HCT116 (cell line): ENCODE measurements at regions not wholly inside any gene's neighbourhood (a gene's known extent, or its start where the extent isn't known, plus 50 kb on each side); places are given as distances from the start of the nearest gene placed in this dataset.

Experiments
- ATAC-seq: fragments of 200-7000 bp; cut with Tn5 transposase; 2 replicates; pipeline ENCODE4 v1.9.1; 2020; ENCODE audit warnings: mild to moderate bottlenecking, moderate library complexity
- BruUV-seq: library from RNA; stranded (reverse); fragments of 400-500 nt; replicated peaks from 2 replicates; lab custom pipeline; 2021; lab: Mats Ljungman, UMichigan
- CTCF ChIA-PET: fragments of 300-600 bp; sonication (Branson Sonifier 250); formaldehyde crosslinking; loops from one replicate; lab custom pipeline; 2021; ENCODE audit warnings: antibody characterized with exemption; lab: Charles Lee
- POLR2A ChIA-PET: fragments of 300-600, 350-600 bp; sonication (Branson Sonifier 250); formaldehyde crosslinking; loops from one replicate; lab custom pipeline; 2021; ENCODE audit warnings: antibody characterized with exemption; lab: Charles Lee
- RAD21 ChIA-PET, 2 experiments: fragments of 300-600 bp; sonication (Branson Sonifier 250); formaldehyde crosslinking; loops; one replicate each; lab custom pipeline; 2023; ENCODE audit warnings: low total read pairs in 2 of 2; ENCODE audit not compliant: uncharacterized antibody in 2 of 2, unreplicated experiment in 2 of 2, low non-redundant PET in 1 of 2; lab: Charles Lee
- DNase-seq: peaks from one replicate; pipeline ENCODE4 v3.0.0-alpha.2; 2010; ENCODE audit warnings: low read depth, low spot score
- H2AFZ ChIP-seq: fragments of 200-600 bp; shearing (Covaris generic), sonication (generic); 2 replicates; pipeline ENCODE4 v1.6.1; 2017; ENCODE audit warnings: low read depth, mixed run types, mixed read lengths, antibody characterized with exemption, low read length; ENCODE audit not compliant: poor library complexity, severe bottlenecking
- H3K27ac ChIP-seq: 2 replicates; pipeline ENCODE4 v1.5.1; 2012; ENCODE audit warnings: low read depth, low read length
- H3K27me3 ChIP-seq: fragments of 200-600 bp; sonication (generic); 2 replicates; pipeline ENCODE4 v1.6.1; 2016; ENCODE audit warnings: mixed run types, low read length, mixed read lengths; ENCODE audit not compliant: insufficient read depth
- H3K36me3 ChIP-seq, 2 experiments: fragments of 200-500 bp in 1 of 2; fragments of 200-600 bp in 1 of 2; sonication (Bioruptor generic) in 1 of 2; sonication (generic) in 1 of 2; 2 replicates each; pipeline versions ENCODE4 v1.5.1 to v1.6.1; 2014 to 2016; ENCODE audit warnings: low read length in 2 of 2, inconsistent platforms in 1 of 2, mixed read lengths in 1 of 2, mixed run types in 1 of 2; ENCODE audit not compliant: insufficient read depth in 2 of 2, control insufficient read depth in 1 of 2
- H3K4me1 ChIP-seq, 2 experiments: fragments of 200-600 bp in 1 of 2; sonication (generic) in 1 of 2; 2 replicates each; pipeline versions ENCODE4 v1.5.1 to v1.6.1; 2012 to 2017; ENCODE audit warnings: low read length in 2 of 2, inconsistent platforms in 1 of 2, mild to moderate bottlenecking in 1 of 2, mixed read lengths in 1 of 2, mixed run types in 1 of 2, moderate library complexity in 1 of 2; ENCODE audit not compliant: insufficient read depth in 2 of 2, control insufficient read depth in 1 of 2
- H3K4me2 ChIP-seq: fragments of 200-600 bp; sonication (generic); 2 replicates; pipeline ENCODE4 v1.6.1; 2017; ENCODE audit warnings: mixed run types, low read length, mixed read lengths
- H3K4me3 ChIP-seq, 2 experiments: fragments of 200-600 bp in 1 of 2; sonication (generic) in 1 of 2; replicated peaks in 1 of 2; 2 replicates each; pipeline ENCODE4 v1.5.1; 2011 to 2016; ENCODE audit warnings: low read length in 2 of 2, control low read depth in 1 of 2, low read depth in 1 of 2, mild to moderate bottlenecking in 1 of 2, mixed read lengths in 1 of 2, mixed run types in 1 of 2
- H3K79me2 ChIP-seq: fragments of 200-600 bp; sonication (generic); 2 replicates; pipeline ENCODE4 v1.6.1; 2017; ENCODE audit warnings: mild to moderate bottlenecking, mixed run types, low read length, moderate library complexity, mixed read lengths; ENCODE audit not compliant: insufficient read depth
- H3K9ac ChIP-seq: fragments of 200-600 bp; sonication (generic); 2 replicates; pipeline ENCODE4 v1.6.1; 2016; ENCODE audit warnings: low read length, mixed read lengths
- H3K9me2 ChIP-seq: fragments of 200-600 bp; sonication (generic), shearing (Covaris generic); 2 replicates; pipeline ENCODE4 v1.6.1; 2017; ENCODE audit warnings: mixed run types, mild to moderate bottlenecking, moderate library complexity; ENCODE audit not compliant: insufficient read depth
- H3K9me3 ChIP-seq, 2 experiments: fragments of 200-500 bp in 1 of 2; fragments of 200-600 bp in 1 of 2; sonication (Bioruptor generic) in 1 of 2; sonication (generic) in 1 of 2; 2 replicates each; pipeline ENCODE4 v1.6.1; 2014 to 2017; ENCODE audit warnings: low read length in 2 of 2, mixed read lengths in 2 of 2, inconsistent platforms in 1 of 2, low read depth in 1 of 2, mild to moderate bottlenecking in 1 of 2, mixed run types in 1 of 2, moderate library complexity in 1 of 2; ENCODE audit not compliant: control insufficient read depth in 1 of 2, insufficient read depth in 1 of 2
- H4K20me1 ChIP-seq: fragments of 200-600 bp; sonication (generic), shearing (Covaris generic); 2 replicates; pipeline ENCODE4 v1.6.1; 2017; ENCODE audit warnings: mixed run types, mild to moderate bottlenecking, moderate library complexity; ENCODE audit not compliant: insufficient read depth
- CBX3 ChIP-seq: IDR thresholded peaks from 2 replicates; pipeline ENCODE4 v1.6.1; 2012; ENCODE audit warnings: low read depth
- CEBPB ChIP-seq: IDR thresholded peaks from 2 replicates; pipeline ENCODE4 v1.6.1; 2012; ENCODE audit warnings: low read depth
- EGR1 ChIP-seq: IDR thresholded peaks from 2 replicates; pipeline ENCODE4 v1.6.1; 2012; ENCODE audit warnings: low read depth
- ELF1 ChIP-seq: IDR thresholded peaks from 2 replicates; pipeline ENCODE4 v1.6.1; 2012; ENCODE audit warnings: low read depth, borderline replicate concordance
- EZH2 ChIP-seq: fragments of 200-600 bp; sonication (generic); IDR thresholded peaks from 2 replicates; pipeline ENCODE4 v1.6.1; 2017; ENCODE audit warnings: antibody characterized with exemption, mixed run types
- FOSL1 ChIP-seq: IDR thresholded peaks from 2 replicates; pipeline ENCODE4 v1.6.1; 2012; ENCODE audit warnings: low read depth
- MAX ChIP-seq: IDR thresholded peaks from 2 replicates; pipeline ENCODE4 v1.6.1; 2012
- POLR2A ChIP-seq: IDR thresholded peaks from 2 replicates; pipeline ENCODE4 v1.7.0; 2011; ENCODE audit warnings: borderline replicate concordance; ENCODE audit not compliant: insufficient read depth, insufficient read length; ENCODE audit errors: extremely low read depth
- POLR2AphosphoS5 ChIP-seq: IDR thresholded peaks from 2 replicates; pipeline ENCODE4 v1.6.1; 2011; ENCODE audit warnings: mild to moderate bottlenecking, low read depth, low read length, moderate library complexity
- RAD21 ChIP-seq: IDR thresholded peaks from 2 replicates; pipeline ENCODE4 v1.6.1; 2012; ENCODE audit warnings: low read depth, mild to moderate bottlenecking
- REST ChIP-seq: IDR thresholded peaks from 2 replicates; pipeline ENCODE4 v1.6.1; 2012; ENCODE audit warnings: low read depth
- SIN3A ChIP-seq: IDR thresholded peaks from 2 replicates; pipeline ENCODE4 v1.6.1; 2012; ENCODE audit warnings: low read depth
- SP1 ChIP-seq: IDR thresholded peaks from 2 replicates; pipeline ENCODE4 v1.6.1; 2012; ENCODE audit warnings: low read depth
- SRF ChIP-seq: IDR thresholded peaks from 2 replicates; pipeline ENCODE4 v1.6.1; 2012; ENCODE audit warnings: low read depth
- ZNF274 ChIP-seq: fragments of 200-500 bp; sonication (Bioruptor generic); IDR thresholded peaks from 2 replicates; pipeline ENCODE4 v1.6.1; 2014; ENCODE audit warnings: mild to moderate bottlenecking, low read depth, low read length, inconsistent platforms
- intact Hi-C: fragments of 100-400 bp; cut with micrococcal nuclease; formaldehyde crosslinking; loops from 2 replicates; pipeline ENCODE4 v1.10.0; 2022
- TF ChIP-seq, protein P1 (sequence below): IDR thresholded peaks from 2 replicates; pipeline ENCODE4 v1.6.1; 2012

- TF ChIP-seq REST (no peak), EZH2 (no peak), ELF1 (no peak), FOSL1 (no peak), RAD21 (no peak), POLR2A (no peak), POLR2AphosphoS5 (no peak), CBX3 (no peak)
These were observed 110.5 kb upstream of the DOK5 start (continued) for GRCh38 chr20:54364919-54365318.

DNA sequence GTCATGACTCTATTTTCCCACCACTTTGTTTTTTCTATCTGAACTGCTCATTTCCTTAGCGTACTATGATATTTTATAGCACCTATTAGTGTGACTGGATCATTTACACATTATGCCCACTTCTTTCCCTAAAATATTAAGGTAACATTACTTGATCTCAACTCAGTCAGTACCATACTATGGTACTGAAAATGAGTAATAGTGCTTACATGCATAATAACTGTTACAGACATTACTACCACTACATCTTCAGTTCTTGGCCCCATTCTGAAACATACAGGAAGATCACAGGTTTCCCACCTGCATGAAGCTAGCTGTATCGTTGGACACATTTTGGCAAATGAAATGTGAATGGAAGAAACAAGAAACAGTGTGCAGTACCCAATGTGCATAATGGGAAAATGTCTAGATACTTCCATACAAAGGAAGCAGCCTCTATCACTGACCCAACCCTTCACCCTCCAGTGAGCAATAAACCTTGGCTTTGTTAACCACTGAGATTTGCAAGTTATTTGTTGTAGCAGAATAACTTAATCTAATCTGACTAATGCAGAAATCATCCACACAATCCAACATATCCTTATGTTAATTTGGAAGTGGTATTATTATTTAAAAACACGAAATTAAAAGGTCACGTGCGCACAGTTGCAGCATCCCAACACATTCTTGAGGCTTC lies 108.6 kb upstream of the DOK5 start:
- Histone ChIP-seq H3K9me3 (no peaks in the 10 kb centered on the region), H3K4me2 (no peak overlapping the region), H4K20me1 (no peaks in the 10 kb centered on the region), H2AFZ (no peak overlapping the region), H3K36me3 (no peaks in the 10 kb centered on the region), H3K27ac (no peak overlapping the region), H3K4me3 (no peak overlapping the region), H3K4me1 (no peaks in the 10 kb centered on the region), H3K79me2 (no peaks in the 10 kb centered on the region), H3K9me2 (no peaks in the 10 kb centered on the region), H3K27me3 (peaks cover 27% of the 10 kb centered on the region), H3K9ac (no peak overlapping the region)
- RAD21 ChIA-PET = no interaction called here
- POLR2A ChIA-PET = no interaction called here
- CTCF ChIA-PET = no interaction called here
- intact Hi-C loops = no loop called here
- DNase-seq = no peak
- no peak for ATAC-seq
- BruUV-seq = no TSS peak
- TF ChIP-seq POLR2AphosphoS5 = no peak
- no peak for TF ChIP-seq MAX
- no peak for TF ChIP-seq ZNF274
- TF ChIP-seq SP1 = no peak
- no peak for TF ChIP-seq SRF
- TF ChIP-seq FOSL1 = no peak
- no peak for TF ChIP-seq EGR1
- no peak for TF ChIP-seq CEBPB
- TF ChIP-seq REST = no peak
- no peak for TF ChIP-seq SIN3A
- TF ChIP-seq, protein P1, sequence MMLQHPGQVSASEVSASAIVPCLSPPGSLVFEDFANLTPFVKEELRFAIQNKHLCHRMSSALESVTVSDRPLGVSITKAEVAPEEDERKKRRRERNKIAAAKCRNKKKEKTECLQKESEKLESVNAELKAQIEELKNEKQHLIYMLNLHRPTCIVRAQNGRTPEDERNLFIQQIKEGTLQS = no peak
- no peak for TF ChIP-seq CBX3
- TF ChIP-seq POLR2A = no peak
- TF ChIP-seq ELF1 = no peak
